K562 (cell line): ENCODE measurements at regions not wholly inside any gene's neighbourhood (a gene's known extent, or its start where the extent isn't known, plus 50 kb on each side); places are given as distances from the start of the nearest gene placed in this dataset.

Source experiments
- ARID2 ChIP-seq: fragments of 450-650 bp; IDR thresholded peaks from 2 replicates; pipeline ENCODE4 v1.6.1; 2017; ENCODE audit warnings: antibody characterized with exemption, mild to moderate bottlenecking
- BHLHE40 ChIP-seq: IDR thresholded peaks from 2 replicates; pipeline ENCODE4 v1.6.1; 2011; ENCODE audit warnings: low read length, improper control_type of control experiment
- CREBBP ChIP-seq: IDR thresholded peaks from one replicate; pipeline ENCODE4 v1.6.1; 2012; ENCODE audit warnings: low read depth, mild to moderate bottlenecking, control low read depth, inconsistent platforms, low read length
- FOSL1 ChIP-seq: fragments of 200-800 bp; sonication (Bioruptor generic); conservative IDR thresholded peaks from 2 replicates; pipeline ENCODE4 v1.6.1; 2016; ENCODE audit warnings: missing genetic modification characterization, missing compliant biosample characterization
- GATAD2B ChIP-seq: fragments of 450-650 bp; IDR thresholded peaks from 2 replicates; pipeline ENCODE4 v1.6.1; 2017; ENCODE audit warnings: mild to moderate bottlenecking, borderline replicate concordance
- TAF7 ChIP-seq: fragments of 450-650 bp; IDR thresholded peaks from 2 replicates; pipeline ENCODE4 v1.6.1; 2016; ENCODE audit warnings: missing genetic modification characterization, missing compliant biosample characterization
- XRCC3 ChIP-seq: fragments of 450-650 bp; IDR thresholded peaks from 2 replicates; pipeline ENCODE4 v1.6.1; 2017; ENCODE audit warnings: mild to moderate bottlenecking, moderate library complexity
- ZC3H8 ChIP-seq: fragments of 450-650 bp; IDR thresholded peaks from 2 replicates; pipeline ENCODE4 v1.6.1; 2017
- TF ChIP-seq, protein P1 (sequence below), 2 experiments: fragments of 150-350 bp in 1 of 2; IDR thresholded peaks; 2 replicates each; pipeline ENCODE4 v1.6.1; 2012 to 2016; ENCODE audit warnings: low read depth in 2 of 2, low read length in 2 of 2, mild to moderate bottlenecking in 1 of 2, moderate library complexity in 1 of 2
- TF ChIP-seq, protein P2 (sequence below), 2 experiments: fragments of 450-650 bp; IDR thresholded peaks; 2 replicates each; pipeline ENCODE4 v1.6.1; 2018; ENCODE audit warnings: mild to moderate bottlenecking in 2 of 2, low read depth in 1 of 2; ENCODE audit not compliant: partially characterized antibody in 2 of 2
- TF ChIP-seq, protein P3 (sequence below), 2 experiments: fragments of 250-450 bp in 1 of 2; fragments of 450-650 bp in 1 of 2; sonication (Bioruptor Pico) in 1 of 2; IDR thresholded peaks; 2 replicates each; pipeline versions ENCODE4 v1.6.1 to v1.8.0; 2016 to 2021; ENCODE audit warnings: mild to moderate bottlenecking in 2 of 2, moderate library complexity in 2 of 2, missing compliant biosample characterization in 1 of 2, missing genetic modification characterization in 1 of 2
- TF ChIP-seq, protein P4 (sequence below): fragments of 200-400 bp; formaldehyde crosslinking; IDR thresholded peaks from 2 replicates; pipeline ENCODE4 v1.6.1; 2017; ENCODE audit warnings: mild to moderate bottlenecking, low read depth, low read length, moderate library complexity
- TF ChIP-seq, protein P5 (sequence below): fragments of 250-450 bp; sonication (Bioruptor Pico); IDR thresholded peaks from 2 replicates; pipeline ENCODE4 v1.8.0; 2021; ENCODE audit warnings: moderate library complexity, mild to moderate bottlenecking, inconsistent platforms
- TF ChIP-seq, protein P6 (sequence below): fragments of 450-650 bp; IDR thresholded peaks from 2 replicates; pipeline ENCODE4 v1.6.1; 2017; ENCODE audit warnings: mild to moderate bottlenecking, moderate library complexity

DNA sequence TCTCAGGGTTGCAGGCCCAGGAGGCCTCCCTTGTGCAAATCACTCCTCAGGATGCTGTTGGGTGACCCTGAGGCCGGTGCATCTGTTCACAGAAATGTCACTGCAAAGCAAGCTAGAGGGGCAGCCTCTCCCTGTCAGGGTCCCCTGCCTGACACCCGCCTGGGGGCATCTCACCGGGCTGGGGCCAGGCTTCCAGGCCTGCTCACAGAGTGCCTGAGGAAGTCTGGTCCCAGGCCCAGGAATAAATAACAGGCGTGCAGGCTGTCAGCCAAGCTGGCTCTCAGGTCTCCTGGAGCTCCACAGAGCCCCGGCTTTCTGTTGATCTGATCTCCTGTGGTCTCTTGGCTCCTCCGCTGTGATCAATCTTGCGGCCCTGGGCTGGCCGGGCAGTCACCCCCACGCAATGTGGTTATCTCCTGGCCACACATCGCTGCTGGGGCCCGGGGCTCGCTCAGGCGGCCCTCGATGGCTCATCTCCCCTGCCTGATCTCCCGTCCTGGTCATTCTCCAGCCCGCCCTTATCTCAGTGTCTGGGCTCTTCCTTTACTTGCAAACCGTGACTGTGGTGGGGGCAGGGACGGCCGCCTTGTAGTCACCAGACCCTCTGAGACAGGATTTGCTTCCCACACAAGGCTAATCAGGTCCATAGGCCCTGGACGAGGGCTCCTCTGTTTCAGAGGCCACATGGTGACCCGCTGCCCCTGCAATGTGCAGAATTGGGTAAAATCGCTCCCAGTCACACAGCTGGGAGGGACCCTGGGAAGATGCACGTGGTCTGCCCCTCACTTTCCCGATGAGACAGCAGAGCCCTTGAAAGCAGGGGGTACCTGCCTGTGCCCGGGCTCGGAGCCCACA is 231.2 kb upstream of the GSE1 start (continued):
- TF ChIP-seq, protein P1, sequence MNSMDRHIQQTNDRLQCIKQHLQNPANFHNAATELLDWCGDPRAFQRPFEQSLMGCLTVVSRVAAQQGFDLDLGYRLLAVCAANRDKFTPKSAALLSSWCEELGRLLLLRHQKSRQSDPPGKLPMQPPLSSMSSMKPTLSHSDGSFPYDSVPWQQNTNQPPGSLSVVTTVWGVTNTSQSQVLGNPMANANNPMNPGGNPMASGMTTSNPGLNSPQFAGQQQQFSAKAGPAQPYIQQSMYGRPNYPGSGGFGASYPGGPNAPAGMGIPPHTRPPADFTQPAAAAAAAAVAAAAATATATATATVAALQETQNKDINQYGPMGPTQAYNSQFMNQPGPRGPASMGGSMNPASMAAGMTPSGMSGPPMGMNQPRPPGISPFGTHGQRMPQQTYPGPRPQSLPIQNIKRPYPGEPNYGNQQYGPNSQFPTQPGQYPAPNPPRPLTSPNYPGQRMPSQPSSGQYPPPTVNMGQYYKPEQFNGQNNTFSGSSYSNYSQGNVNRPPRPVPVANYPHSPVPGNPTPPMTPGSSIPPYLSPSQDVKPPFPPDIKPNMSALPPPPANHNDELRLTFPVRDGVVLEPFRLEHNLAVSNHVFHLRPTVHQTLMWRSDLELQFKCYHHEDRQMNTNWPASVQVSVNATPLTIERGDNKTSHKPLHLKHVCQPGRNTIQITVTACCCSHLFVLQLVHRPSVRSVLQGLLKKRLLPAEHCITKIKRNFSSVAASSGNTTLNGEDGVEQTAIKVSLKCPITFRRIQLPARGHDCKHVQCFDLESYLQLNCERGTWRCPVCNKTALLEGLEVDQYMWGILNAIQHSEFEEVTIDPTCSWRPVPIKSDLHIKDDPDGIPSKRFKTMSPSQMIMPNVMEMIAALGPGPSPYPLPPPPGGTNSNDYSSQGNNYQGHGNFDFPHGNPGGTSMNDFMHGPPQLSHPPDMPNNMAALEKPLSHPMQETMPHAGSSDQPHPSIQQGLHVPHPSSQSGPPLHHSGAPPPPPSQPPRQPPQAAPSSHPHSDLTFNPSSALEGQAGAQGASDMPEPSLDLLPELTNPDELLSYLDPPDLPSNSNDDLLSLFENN (IDR thresholded peaks at IDR 0.05; ENCODE audit: low read depth in 2 of 2, low read length in 2 of 2): peak; percentile 15 to 99; a peak in 2 of 4 replicates
- TF ChIP-seq, protein P2, sequence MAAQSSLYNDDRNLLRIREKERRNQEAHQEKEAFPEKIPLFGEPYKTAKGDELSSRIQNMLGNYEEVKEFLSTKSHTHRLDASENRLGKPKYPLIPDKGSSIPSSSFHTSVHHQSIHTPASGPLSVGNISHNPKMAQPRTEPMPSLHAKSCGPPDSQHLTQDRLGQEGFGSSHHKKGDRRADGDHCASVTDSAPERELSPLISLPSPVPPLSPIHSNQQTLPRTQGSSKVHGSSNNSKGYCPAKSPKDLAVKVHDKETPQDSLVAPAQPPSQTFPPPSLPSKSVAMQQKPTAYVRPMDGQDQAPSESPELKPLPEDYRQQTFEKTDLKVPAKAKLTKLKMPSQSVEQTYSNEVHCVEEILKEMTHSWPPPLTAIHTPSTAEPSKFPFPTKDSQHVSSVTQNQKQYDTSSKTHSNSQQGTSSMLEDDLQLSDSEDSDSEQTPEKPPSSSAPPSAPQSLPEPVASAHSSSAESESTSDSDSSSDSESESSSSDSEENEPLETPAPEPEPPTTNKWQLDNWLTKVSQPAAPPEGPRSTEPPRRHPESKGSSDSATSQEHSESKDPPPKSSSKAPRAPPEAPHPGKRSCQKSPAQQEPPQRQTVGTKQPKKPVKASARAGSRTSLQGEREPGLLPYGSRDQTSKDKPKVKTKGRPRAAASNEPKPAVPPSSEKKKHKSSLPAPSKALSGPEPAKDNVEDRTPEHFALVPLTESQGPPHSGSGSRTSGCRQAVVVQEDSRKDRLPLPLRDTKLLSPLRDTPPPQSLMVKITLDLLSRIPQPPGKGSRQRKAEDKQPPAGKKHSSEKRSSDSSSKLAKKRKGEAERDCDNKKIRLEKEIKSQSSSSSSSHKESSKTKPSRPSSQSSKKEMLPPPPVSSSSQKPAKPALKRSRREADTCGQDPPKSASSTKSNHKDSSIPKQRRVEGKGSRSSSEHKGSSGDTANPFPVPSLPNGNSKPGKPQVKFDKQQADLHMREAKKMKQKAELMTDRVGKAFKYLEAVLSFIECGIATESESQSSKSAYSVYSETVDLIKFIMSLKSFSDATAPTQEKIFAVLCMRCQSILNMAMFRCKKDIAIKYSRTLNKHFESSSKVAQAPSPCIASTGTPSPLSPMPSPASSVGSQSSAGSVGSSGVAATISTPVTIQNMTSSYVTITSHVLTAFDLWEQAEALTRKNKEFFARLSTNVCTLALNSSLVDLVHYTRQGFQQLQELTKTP (IDR thresholded peaks at IDR 0.05; ENCODE audit: low read depth in 1 of 2, partially characterized antibody in 2 of 2): peak in 1 of 2 experiments; percentile 94
- TF ChIP-seq, protein P3, sequence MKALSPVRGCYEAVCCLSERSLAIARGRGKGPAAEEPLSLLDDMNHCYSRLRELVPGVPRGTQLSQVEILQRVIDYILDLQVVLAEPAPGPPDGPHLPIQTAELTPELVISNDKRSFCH (CRISPR knock-in tag; IDR thresholded peaks at IDR 0.05): no peak
- TF ChIP-seq, protein P3 (tag; IDR thresholded peaks at IDR 0.05): peak; percentile 91
- TF ChIP-seq CREBBP: no peak
- TF ChIP-seq FOSL1 (tag): peak; percentile 94
- peak; percentile 99 for TF ChIP-seq BHLHE40
- no peak for TF ChIP-seq TAF7 (tag)
- no peak for TF ChIP-seq ZC3H8
- TF ChIP-seq, protein P4, sequence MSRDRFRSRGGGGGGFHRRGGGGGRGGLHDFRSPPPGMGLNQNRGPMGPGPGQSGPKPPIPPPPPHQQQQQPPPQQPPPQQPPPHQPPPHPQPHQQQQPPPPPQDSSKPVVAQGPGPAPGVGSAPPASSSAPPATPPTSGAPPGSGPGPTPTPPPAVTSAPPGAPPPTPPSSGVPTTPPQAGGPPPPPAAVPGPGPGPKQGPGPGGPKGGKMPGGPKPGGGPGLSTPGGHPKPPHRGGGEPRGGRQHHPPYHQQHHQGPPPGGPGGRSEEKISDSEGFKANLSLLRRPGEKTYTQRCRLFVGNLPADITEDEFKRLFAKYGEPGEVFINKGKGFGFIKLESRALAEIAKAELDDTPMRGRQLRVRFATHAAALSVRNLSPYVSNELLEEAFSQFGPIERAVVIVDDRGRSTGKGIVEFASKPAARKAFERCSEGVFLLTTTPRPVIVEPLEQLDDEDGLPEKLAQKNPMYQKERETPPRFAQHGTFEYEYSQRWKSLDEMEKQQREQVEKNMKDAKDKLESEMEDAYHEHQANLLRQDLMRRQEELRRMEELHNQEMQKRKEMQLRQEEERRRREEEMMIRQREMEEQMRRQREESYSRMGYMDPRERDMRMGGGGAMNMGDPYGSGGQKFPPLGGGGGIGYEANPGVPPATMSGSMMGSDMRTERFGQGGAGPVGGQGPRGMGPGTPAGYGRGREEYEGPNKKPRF: no peak
- TF ChIP-seq ARID2: no peak
- no peak for TF ChIP-seq XRCC3
- TF ChIP-seq, protein P5, sequence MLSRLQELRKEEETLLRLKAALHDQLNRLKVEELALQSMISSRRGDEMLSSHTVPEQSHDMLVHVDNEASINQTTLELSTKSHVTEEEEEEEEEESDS (CRISPR knock-in tag): no peak
- TF ChIP-seq, protein P6, sequence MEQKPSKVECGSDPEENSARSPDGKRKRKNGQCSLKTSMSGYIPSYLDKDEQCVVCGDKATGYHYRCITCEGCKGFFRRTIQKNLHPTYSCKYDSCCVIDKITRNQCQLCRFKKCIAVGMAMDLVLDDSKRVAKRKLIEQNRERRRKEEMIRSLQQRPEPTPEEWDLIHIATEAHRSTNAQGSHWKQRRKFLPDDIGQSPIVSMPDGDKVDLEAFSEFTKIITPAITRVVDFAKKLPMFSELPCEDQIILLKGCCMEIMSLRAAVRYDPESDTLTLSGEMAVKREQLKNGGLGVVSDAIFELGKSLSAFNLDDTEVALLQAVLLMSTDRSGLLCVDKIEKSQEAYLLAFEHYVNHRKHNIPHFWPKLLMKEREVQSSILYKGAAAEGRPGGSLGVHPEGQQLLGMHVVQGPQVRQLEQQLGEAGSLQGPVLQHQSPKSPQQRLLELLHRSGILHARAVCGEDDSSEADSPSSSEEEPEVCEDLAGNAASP: no peak
- peak; percentile 100 for TF ChIP-seq GATAD2B
